Small intestine (tissue), 7 donors: ENCODE measurements at regions not wholly inside any gene's neighbourhood (a gene's known extent, or its start where the extent isn't known, plus 50 kb on each side); places are given as distances from the start of the nearest gene placed in this dataset.

Experiments
- DNase-seq, 2 donors: peaks; one replicate each; pipeline versions ENCODE4 v3.0.0 to v3.0.0-alpha.2; 2013
- FAIRE-seq: peaks from 2 replicates; lab custom pipeline; 2012; peaks lifted over from hg19 to GRCh38; lab: Jason Lieb, UNC
- H3K27ac ChIP-seq, 3 donors: one replicate each; pipeline ENCODE4 v1.5.1; 2013; ENCODE audit warnings: low read length in 2 of 3, mild to moderate bottlenecking in 2 of 3, control low read depth in 1 of 3, inconsistent platforms in 1 of 3, low read depth in 1 of 3, moderate library complexity in 1 of 3
- H3K27me3 ChIP-seq, 3 donors: one replicate each; pipeline ENCODE4 v1.6.1; 2013; ENCODE audit warnings: low read length in 3 of 3, inconsistent platforms in 1 of 3; ENCODE audit not compliant: control insufficient read depth in 3 of 3, insufficient read depth in 3 of 3
- H3K36me3 ChIP-seq, 3 donors: one replicate each; pipeline ENCODE4 v1.6.1; 2013; ENCODE audit warnings: low read length in 3 of 3, inconsistent platforms in 1 of 3, low read depth in 1 of 3, mild to moderate bottlenecking in 1 of 3, moderate library complexity in 1 of 3; ENCODE audit not compliant: control insufficient read depth in 3 of 3, insufficient read depth in 2 of 3
- H3K4me1 ChIP-seq, 3 donors: one replicate each; pipeline ENCODE4 v1.6.1; 2013; ENCODE audit warnings: low read length in 2 of 3, inconsistent platforms in 1 of 3, low read depth in 1 of 3, mild to moderate bottlenecking in 1 of 3, moderate library complexity in 1 of 3; ENCODE audit not compliant: control insufficient read depth in 3 of 3, insufficient read depth in 2 of 3
- H3K4me3 ChIP-seq, 3 donors: one replicate each; pipeline ENCODE4 v1.5.1; 2013; ENCODE audit warnings: low read length in 3 of 3, control low read depth in 1 of 3, inconsistent platforms in 1 of 3, low read depth in 1 of 3, mild to moderate bottlenecking in 1 of 3, moderate library complexity in 1 of 3
- H3K9me3 ChIP-seq, 2 donors: one replicate each; pipeline ENCODE4 v1.6.1; 2013; ENCODE audit warnings: low read depth in 1 of 2, low read length in 1 of 2; ENCODE audit not compliant: control insufficient read depth in 2 of 2, insufficient read depth in 1 of 2
- WGBS, 3 donors: extraction: QIAGEN DNeasy Blood & Tissue Kit; methylation state at CpG; one replicate each; pipeline ENCODE4 v1.1.7; 2013; 5-methylcytosine and 5-hydroxymethylcytosine counted together
- donor health status: healthy with polysubstance abuse.
- donor health status: control.
- donor health status: control.
- donor health status: Bipolar disorder and iron deficiency.
- donor health status: healthy.

- Histone ChIP-seq H3K27me3 (no peaks in the 10 kb centered on the region), H3K36me3 (no peaks in the 10 kb centered on the region), H3K9me3 (no peaks in the 10 kb centered on the region), H3K4me3 (no peak overlapping the region), H3K27ac (no peak overlapping the region), H3K4me1 (no peaks in the 10 kb centered on the region)
- FAIRE-seq, result no peak
- peak in 1 of 2 donors; percentile 1 for DNase-seq
- 45 to 71% (median 56%) methylated on average over 12 of the region's 12 CpGs for WGBS, 3 donors
Observed at GRCh38 chr1:95951371-95952102, 717.5 kb downstream of the RWDD3 start.

GRCh38 chr1:95953015-95953414 is 719.0 kb downstream of the RWDD3 start:
- no peak overlapping the region for H3K4me3 ChIP-seq
- no peak overlapping the region for H3K27ac ChIP-seq
- 14 to 22% (median 17%) methylated on average over 4 of the region's 4 CpGs for WGBS, 3 donors
- H3K4me1 ChIP-seq, result no peaks in the 10 kb centered on the region
- H3K9me3 ChIP-seq, result no peaks in the 10 kb centered on the region
- FAIRE-seq, result no peak
- no peaks in the 10 kb centered on the region for H3K27me3 ChIP-seq
- H3K36me3 ChIP-seq, result no peaks in the 10 kb centered on the region
- peak in 1 of 2 donors; percentile 5 for DNase-seq

- H3K27me3 ChIP-seq, result no peaks in the 10 kb centered on the region
- no peaks in the 10 kb centered on the region for H3K36me3 ChIP-seq
- FAIRE-seq, result no peak
- DNase-seq, result no peak
- H3K4me3 ChIP-seq, result no peak overlapping the region
- H3K4me1 ChIP-seq, result no peaks in the 10 kb centered on the region
- H3K9me3 ChIP-seq, result no peaks in the 10 kb centered on the region
- no peak overlapping the region for H3K27ac ChIP-seq
- 86 to 89% (median 87%) methylated on average over 3 of the region's 3 CpGs for WGBS, 3 donors
Observed at GRCh38 chr1:95954585-95954984, 720.6 kb downstream of the RWDD3 start.

- H3K36me3 ChIP-seq, result no peaks in the 10 kb centered on the region
- no peaks in the 10 kb centered on the region for H3K27me3 ChIP-seq
- H3K9me3 ChIP-seq, result no peaks in the 10 kb centered on the region
- no peak for FAIRE-seq
- H3K4me3 ChIP-seq, result no peak overlapping the region
- DNase-seq, result no peak
- H3K4me1 ChIP-seq, result no peaks in the 10 kb centered on the region
- no peak overlapping the region for H3K27ac ChIP-seq
Observed at GRCh38 chr1:95956215-95956614, 722.2 kb downstream of the RWDD3 start.

GRCh38 chr1:95957748-95958147 is 723.7 kb downstream of the RWDD3 start:
- Histone ChIP-seq H3K4me3 (no peak overlapping the region), H3K27ac (no peak overlapping the region), H3K4me1 (no peaks in the 10 kb centered on the region), H3K27me3 (no peaks in the 10 kb centered on the region), H3K9me3 (no peaks in the 10 kb centered on the region), H3K36me3 (no peaks in the 10 kb centered on the region)
- no peak for FAIRE-seq
- DNase-seq, result no peak
- WGBS, 3 donors, result 24 to 32% (median 27%) methylated on average over 1 of the region's 1 CpG

- Histone ChIP-seq H3K4me1 (no peaks in the 10 kb centered on the region), H3K27me3 (no peaks in the 10 kb centered on the region), H3K9me3 (no peaks in the 10 kb centered on the region), H3K4me3 (no peak overlapping the region), H3K36me3 (no peaks in the 10 kb centered on the region), H3K27ac (no peak overlapping the region)
- no peak for FAIRE-seq
- DNase-seq, result no peak
Observed at GRCh38 chr1:95966866-95967265, 732.9 kb downstream of the RWDD3 start.

- no peak overlapping the region for H3K4me3 ChIP-seq
- no peaks in the 10 kb centered on the region for H3K27me3 ChIP-seq
- no peak overlapping the region for H3K27ac ChIP-seq
- no peaks in the 10 kb centered on the region for H3K4me1 ChIP-seq
- H3K9me3 ChIP-seq, result no peaks in the 10 kb centered on the region
- FAIRE-seq, result no peak
- DNase-seq, result no peak
- H3K36me3 ChIP-seq, result no peaks in the 10 kb centered on the region
Observed at GRCh38 chr1:95974586-95974985, 740.6 kb downstream of the RWDD3 start.

GRCh38 chr1:95982711-95983110 is 738.9 kb upstream of the PTBP2 start:
- no peak for FAIRE-seq

GRCh38 chr1:95983831-95984230 is 737.8 kb upstream of the PTBP2 start:
- no peak overlapping the region for H3K4me3 ChIP-seq
- DNase-seq (no peak), FAIRE-seq (no peak)
- H3K4me1 ChIP-seq, result no peaks in the 10 kb centered on the region
- H3K9me3 ChIP-seq, result no peaks in the 10 kb centered on the region
- no peaks in the 10 kb centered on the region for H3K36me3 ChIP-seq
- no peak overlapping the region for H3K27ac ChIP-seq
- no peaks in the 10 kb centered on the region for H3K27me3 ChIP-seq

More at GRCh38 chr1:95982711-95983110, 738.9 kb upstream of the PTBP2 start:
- no peaks in the 10 kb centered on the region for H3K36me3 ChIP-seq
- no peaks in the 10 kb centered on the region for H3K4me1 ChIP-seq
- H3K27me3 ChIP-seq, result no peaks in the 10 kb centered on the region
- no peak overlapping the region for H3K27ac ChIP-seq
- no peak overlapping the region for H3K4me3 ChIP-seq
- H3K9me3 ChIP-seq, result no peaks in the 10 kb centered on the region
- DNase-seq, result no peak
